Testis (tissue), 2 donors: ENCODE measurements at regions not wholly inside any gene's neighbourhood (a gene's known extent, or its start where the extent isn't known, plus 50 kb on each side); places are given as distances from the start of the nearest gene placed in this dataset.

Experiments used
- DNase-seq: peaks from one replicate; pipeline ENCODE4 v3.0.0-alpha.2; 2019
- H3K27ac ChIP-seq, 2 donors: fragments of 200-600 bp; sonication (generic); one replicate each; pipeline ENCODE4 v1.5.1; 2019
- H3K27me3 ChIP-seq: fragments of 200-600 bp; sonication (generic); one replicate; pipeline ENCODE4 v1.5.1; 2019
- H3K36me3 ChIP-seq: fragments of 200-600 bp; sonication (generic); one replicate; pipeline ENCODE4 v1.5.1; 2017; ENCODE audit warnings: low read depth; ENCODE audit errors: missing control alignments
- H3K4me1 ChIP-seq: fragments of 200-600 bp; sonication (generic); one replicate; pipeline ENCODE4 v1.5.1; 2019
- H3K4me3 ChIP-seq, 2 donors: fragments of 200-600 bp; sonication (generic); one replicate each; pipeline ENCODE4 v1.5.1; 2017 to 2019
- H3K9me3 ChIP-seq: fragments of 200-600 bp; sonication (generic); one replicate; pipeline ENCODE4 v1.5.1; 2017
- CTCF ChIP-seq, 3 experiments: fragments of 450-650 bp in 2 of 3; fragments of 200-600 bp in 1 of 3; sonication (generic) in 1 of 3; IDR thresholded peaks; one replicate each; pipeline ENCODE4 v1.5.1; 2016 to 2019; ENCODE audit warnings: antibody characterized with exemption in 3 of 3, mild to moderate bottlenecking in 2 of 3, moderate library complexity in 1 of 3
- POLR2A ChIP-seq: fragments of 450-650 bp; IDR thresholded peaks from one replicate; pipeline ENCODE4 v1.6.1; 2017; ENCODE audit warnings: antibody characterized with exemption, mild to moderate bottlenecking, moderate library complexity
- WGBS, 2 donors: methylation state at CpG; one replicate each; pipeline ENCODE4 v1.1.5; 2018; 5-methylcytosine and 5-hydroxymethylcytosine counted together
- intact Hi-C: fragments of 100-400 bp; cut with DNase I; formaldehyde crosslinking; loops from one replicate; pipeline ENCODE4 v1.15.1; 2023; ENCODE audit warnings: low total_unique reads

- no peaks in the 10 kb centered on the region for H3K9me3 ChIP-seq
- H3K27me3 ChIP-seq = no peaks in the 10 kb centered on the region
- H3K4me1 ChIP-seq = no peaks in the 10 kb centered on the region
- intact Hi-C loops = no loop called here
- no peak for TF ChIP-seq POLR2A
- no peak for TF ChIP-seq CTCF (IDR thresholded peaks at IDR 0.05)
- no peak overlapping the region for H3K27ac ChIP-seq
- no peak overlapping the region for H3K4me3 ChIP-seq
- DNase-seq = no peak
- H3K36me3 ChIP-seq = no peaks in the 10 kb centered on the region
- WGBS, 2 donors = 48 to 100% methylated on average over 1 to 2 of the region's 2 CpGs
Measured at GRCh38 chr10:112047674-112048073, 135.9 kb downstream of the GPAM start.

- Histone ChIP-seq H3K9me3 (no peaks in the 10 kb centered on the region), H3K27ac (no peak overlapping the region), H3K4me3 (no peak overlapping the region), H3K4me1 (no peaks in the 10 kb centered on the region), H3K36me3 (no peaks in the 10 kb centered on the region), H3K27me3 (no peaks in the 10 kb centered on the region)
- intact Hi-C loops = no loop called here
- DNase-seq = no peak
- TF ChIP-seq POLR2A (no peak), CTCF (IDR thresholded peaks at IDR 0.05) (no peak)
- 80 to 83% methylated on average over 5 of the region's 5 CpGs for WGBS, 2 donors
Measured at GRCh38 chr10:112052166-112052565, 131.4 kb downstream of the GPAM start.

- intact Hi-C loops = no loop called here
- no peaks in the 10 kb centered on the region for H3K27me3 ChIP-seq
- DNase-seq = no peak
- H3K4me3 ChIP-seq = no peak overlapping the region
- no peak overlapping the region for H3K27ac ChIP-seq
- no peaks in the 10 kb centered on the region for H3K36me3 ChIP-seq
- 71 to 86% methylated on average over 1 of the region's 1 CpG for WGBS, 2 donors
- H3K4me1 ChIP-seq = no peaks in the 10 kb centered on the region
- no peaks in the 10 kb centered on the region for H3K9me3 ChIP-seq
- no peak for TF ChIP-seq POLR2A
- TF ChIP-seq CTCF (IDR thresholded peaks at IDR 0.05) = no peak
Measured at GRCh38 chr10:112053895-112054294, 129.7 kb downstream of the GPAM start.

- no peak for TF ChIP-seq CTCF (IDR thresholded peaks at IDR 0.05)
- no peak for TF ChIP-seq POLR2A
- no peak overlapping the region for H3K27ac ChIP-seq
- DNase-seq = no peak
- H3K27me3 ChIP-seq = no peaks in the 10 kb centered on the region
- H3K36me3 ChIP-seq = no peaks in the 10 kb centered on the region
- no peaks in the 10 kb centered on the region for H3K9me3 ChIP-seq
- 94% methylated on average over 5 of the region's 5 CpGs for WGBS, 2 donors
- H3K4me3 ChIP-seq = no peak overlapping the region
- intact Hi-C loops = no loop called here
- H3K4me1 ChIP-seq = no peaks in the 10 kb centered on the region
Measured at GRCh38 chr10:112054516-112054915, 129.0 kb downstream of the GPAM start.

GRCh38 chr10:112057072-112057471 lies 126.5 kb downstream of the GPAM start:
- TF ChIP-seq CTCF (IDR thresholded peaks at IDR 0.05) (no peak), POLR2A (no peak)
- H3K4me1 ChIP-seq = no peaks in the 10 kb centered on the region
- no peaks in the 10 kb centered on the region for H3K27me3 ChIP-seq
- no peaks in the 10 kb centered on the region for H3K9me3 ChIP-seq
- H3K27ac ChIP-seq = no peak overlapping the region
- no peaks in the 10 kb centered on the region for H3K36me3 ChIP-seq
- intact Hi-C loops = no loop called here
- H3K4me3 ChIP-seq = no peak overlapping the region
- 85 to 91% methylated on average over 2 of the region's 2 CpGs for WGBS, 2 donors
- DNase-seq = no peak
